ENCODE measurements at regions not wholly inside any gene's neighbourhood (a gene's known extent, or its start where the extent isn't known, plus 50 kb on each side); places are given as distances from the start of the nearest gene placed in this dataset.
"Not testable (repeated sequence)": the region's sequence is repeated elsewhere in the genome, so short reads cannot be mapped to it uniquely, and the experiment has no call there.

- not testable (repeated sequence) for TF ChIP-seq CTCF, POLR2A (IDR thresholded peaks at IDR 0.05)
These were observed 62.5 kb upstream of the NFE2L3 start for GRCh38 chr7:26089469-26089868.
